ENCODE measurements at regions not wholly inside any gene's neighbourhood (a gene's known extent, or its start where the extent isn't known, plus 50 kb on each side); places are given as distances from the start of the nearest gene placed in this dataset.
A peak's percentile ranks its signal among the peaks of the same experiment; 100 is the strongest.

DNA sequence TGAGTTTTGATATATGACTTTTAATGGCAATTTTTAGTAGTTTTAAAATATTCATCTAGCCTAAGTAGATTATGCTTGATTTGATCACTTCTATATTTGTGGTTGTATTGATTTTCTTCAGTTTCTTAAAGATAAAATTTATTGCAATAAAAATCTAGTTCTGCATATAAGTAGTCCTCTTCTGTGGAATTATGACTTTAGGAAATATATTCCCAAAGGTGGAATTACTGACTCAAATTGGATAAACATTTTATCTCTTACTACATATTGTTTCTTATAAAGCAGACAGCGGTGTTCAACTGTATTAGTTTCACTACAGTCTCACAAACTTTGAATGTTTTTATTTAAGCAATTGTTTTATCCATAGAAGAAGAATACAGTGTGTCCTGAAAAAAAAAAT, 883.0 kb upstream of the SEMA6A start:
- DNase-seq = no peak
- Histone ChIP-seq H3K4me3 (no peak overlapping the region), H3K9me2 (ENCODE audit: insufficient read depth) (no peaks in the 10 kb centered on the region), H4K20me1 (ENCODE audit: insufficient read depth) (no peaks in the 10 kb centered on the region), H3K9me3 (ENCODE audit: insufficient read depth, low read depth) (no peaks in the 10 kb centered on the region), H3F3A (ENCODE audit: insufficient read depth, low read depth) (no peaks in the 10 kb centered on the region), H3K27ac (no peak overlapping the region), H3K79me2 (ENCODE audit: low read depth) (no peaks in the 10 kb centered on the region), H3K36me3 (ENCODE audit: low read depth) (no peaks in the 10 kb centered on the region), H3K27me3 (ENCODE audit: insufficient read depth, low read depth) (no peaks in the 10 kb centered on the region), H2AFZ (no peak overlapping the region), H3K4me2 (no peak overlapping the region), H3K4me1 (replicated peaks; ENCODE audit: insufficient read depth) (0 out of 2 replicates have a peak, but pooled peaks cover 4% of the 10 kb centered on the region)
- ChIA-PET CTCF (no interaction called here), POLR2A (ENCODE audit: unreplicated experiment) (no interaction called here)
- intact Hi-C loops (cut with micrococcal nuclease; ENCODE audit: unreplicated experiment) = no loop called here
- TF ChIP-seq, protein P1, sequence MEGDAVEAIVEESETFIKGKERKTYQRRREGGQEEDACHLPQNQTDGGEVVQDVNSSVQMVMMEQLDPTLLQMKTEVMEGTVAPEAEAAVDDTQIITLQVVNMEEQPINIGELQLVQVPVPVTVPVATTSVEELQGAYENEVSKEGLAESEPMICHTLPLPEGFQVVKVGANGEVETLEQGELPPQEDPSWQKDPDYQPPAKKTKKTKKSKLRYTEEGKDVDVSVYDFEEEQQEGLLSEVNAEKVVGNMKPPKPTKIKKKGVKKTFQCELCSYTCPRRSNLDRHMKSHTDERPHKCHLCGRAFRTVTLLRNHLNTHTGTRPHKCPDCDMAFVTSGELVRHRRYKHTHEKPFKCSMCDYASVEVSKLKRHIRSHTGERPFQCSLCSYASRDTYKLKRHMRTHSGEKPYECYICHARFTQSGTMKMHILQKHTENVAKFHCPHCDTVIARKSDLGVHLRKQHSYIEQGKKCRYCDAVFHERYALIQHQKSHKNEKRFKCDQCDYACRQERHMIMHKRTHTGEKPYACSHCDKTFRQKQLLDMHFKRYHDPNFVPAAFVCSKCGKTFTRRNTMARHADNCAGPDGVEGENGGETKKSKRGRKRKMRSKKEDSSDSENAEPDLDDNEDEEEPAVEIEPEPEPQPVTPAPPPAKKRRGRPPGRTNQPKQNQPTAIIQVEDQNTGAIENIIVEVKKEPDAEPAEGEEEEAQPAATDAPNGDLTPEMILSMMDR (conservative IDR thresholded peaks at IDR 0.05) = no peak
- TF ChIP-seq EZH2 (IDR thresholded peaks at IDR 0.05; ENCODE audit: low read depth) = no peak
- no TSS peak for BruUV-seq (replicated peaks)

DNA sequence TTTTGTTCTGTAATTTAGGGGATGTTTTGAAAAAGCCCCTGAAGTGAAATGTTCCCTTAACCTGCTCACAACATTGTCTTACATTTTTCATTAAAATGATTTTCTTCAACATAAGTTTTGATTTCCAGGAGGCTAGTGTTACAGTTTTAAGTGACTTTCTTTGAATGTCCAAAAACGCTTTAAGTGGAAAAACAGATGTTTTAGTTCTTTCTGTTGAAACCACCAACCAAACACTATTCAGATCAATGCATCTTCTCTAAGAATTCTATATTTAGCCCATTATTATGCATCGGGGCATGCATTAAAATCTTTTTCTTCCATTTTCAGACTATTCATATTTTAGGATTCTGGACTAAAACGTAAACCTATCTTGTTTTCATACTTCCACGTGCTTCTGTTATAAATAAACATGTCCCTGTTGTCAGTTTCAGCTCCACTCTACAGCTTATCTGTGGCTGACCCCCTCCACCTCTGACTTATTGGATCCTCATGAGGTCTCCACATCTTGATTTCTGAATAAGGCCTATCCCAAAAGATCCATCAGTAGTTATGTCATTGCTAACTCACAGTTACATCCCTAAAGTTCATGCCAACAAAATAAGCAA, 882.3 kb upstream of the SEMA6A start:
- intact Hi-C loops (cut with micrococcal nuclease; ENCODE audit: unreplicated experiment) = no loop called here
- no peak overlapping the region for H3K27ac ChIP-seq
- no peaks in the 10 kb centered on the region for H3K9me3 ChIP-seq (ENCODE audit: insufficient read depth, low read depth)
- H3K4me2 ChIP-seq = no peak overlapping the region
- H3K4me1 ChIP-seq (replicated peaks; ENCODE audit: insufficient read depth) = 0 out of 2 replicates have a peak, but pooled peaks cover 4% of the 10 kb centered on the region
- no peaks in the 10 kb centered on the region for H3K27me3 ChIP-seq (ENCODE audit: insufficient read depth, low read depth)
- TF ChIP-seq EZH2 (IDR thresholded peaks at IDR 0.05; ENCODE audit: low read depth) = no peak
- TF ChIP-seq, protein P1 (conservative IDR thresholded peaks at IDR 0.05) = no peak
- H3K9me2 ChIP-seq (ENCODE audit: insufficient read depth) = no peaks in the 10 kb centered on the region
- H3F3A ChIP-seq (ENCODE audit: insufficient read depth, low read depth) = no peaks in the 10 kb centered on the region
- no TSS peak for BruUV-seq (replicated peaks)
- no peak for DNase-seq
- ChIA-PET CTCF (no interaction called here), POLR2A (ENCODE audit: unreplicated experiment) (no interaction called here)
- H2AFZ ChIP-seq = no peak overlapping the region
- H4K20me1 ChIP-seq (ENCODE audit: insufficient read depth) = no peaks in the 10 kb centered on the region
- no peaks in the 10 kb centered on the region for H3K36me3 ChIP-seq (ENCODE audit: low read depth)
- no peak overlapping the region for H3K4me3 ChIP-seq
- no peaks in the 10 kb centered on the region for H3K79me2 ChIP-seq (ENCODE audit: low read depth)

DNA sequence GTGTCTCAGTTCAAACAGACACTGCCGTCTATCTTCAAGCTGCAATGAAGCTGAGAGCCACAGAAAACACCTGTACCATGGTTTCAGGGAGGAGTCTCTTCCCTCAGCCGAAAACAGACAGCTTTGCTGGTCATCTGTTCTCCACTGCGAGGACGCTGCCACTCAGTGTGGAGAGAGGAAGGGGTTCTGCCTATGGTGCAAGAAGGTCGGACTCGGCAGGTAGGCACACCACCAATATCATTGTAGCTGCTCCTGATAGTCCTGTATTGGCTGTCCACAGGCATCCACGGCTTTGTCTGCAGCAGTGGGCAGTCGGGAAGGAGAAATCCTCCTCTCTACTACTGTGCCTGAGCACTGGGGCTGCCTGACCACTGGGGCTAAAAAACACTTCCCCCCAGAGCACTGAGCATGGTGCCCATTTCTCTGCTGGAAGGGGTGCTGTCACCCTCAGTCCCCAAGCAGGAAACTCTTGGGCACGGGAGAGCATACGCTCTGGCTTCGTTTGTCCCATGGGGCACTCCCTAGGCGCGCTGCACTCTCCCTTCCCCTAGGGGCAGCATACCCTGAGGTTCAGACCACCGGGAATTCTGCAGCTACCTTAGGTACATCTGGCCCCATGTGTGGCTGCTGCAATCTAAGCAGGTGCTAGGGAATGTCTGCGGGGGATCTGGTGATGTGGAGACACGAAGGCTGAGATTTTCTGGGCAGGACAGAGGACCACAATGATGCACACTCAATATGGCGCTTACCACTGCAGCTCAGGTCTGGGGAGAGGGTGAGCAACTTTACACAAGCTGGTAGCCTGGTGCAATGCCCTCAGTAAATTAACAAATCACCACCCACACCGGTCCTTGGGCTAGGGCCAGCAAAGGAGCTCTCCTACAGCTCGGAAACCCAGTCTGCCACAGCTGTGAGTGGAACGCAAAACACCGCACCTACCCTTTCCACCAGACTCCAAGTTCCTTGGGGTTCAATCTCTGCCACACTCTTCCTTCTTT, 880.9 kb upstream of the SEMA6A start:
- peak overlapping the region; percentile 89 for H3K4me3 ChIP-seq
- CTCF ChIA-PET = interaction anchor here (1.0 kb wide), 1 partner anchor 12 kb away, joined by 3 read pairs; no protein-coding TSS in a partner anchor
- peak overlapping the region; percentile 100 for H2AFZ ChIP-seq

More for the DNA sequence above, 880.9 kb upstream of the SEMA6A start:
- no peaks in the 10 kb centered on the region for H3K36me3 ChIP-seq (ENCODE audit: low read depth)
- H3K27me3 ChIP-seq (ENCODE audit: insufficient read depth, low read depth) = no peaks in the 10 kb centered on the region
- H3K9me3 ChIP-seq (ENCODE audit: insufficient read depth, low read depth) = no peaks in the 10 kb centered on the region
- TF ChIP-seq, protein P1 (conservative IDR thresholded peaks at IDR 0.05) = peak; percentile 62
- TF ChIP-seq EZH2 (IDR thresholded peaks at IDR 0.05; ENCODE audit: low read depth) = no peak
- H3K27ac ChIP-seq = no peak overlapping the region
- H3K9me2 ChIP-seq (ENCODE audit: insufficient read depth) = no peaks in the 10 kb centered on the region
- no peaks in the 10 kb centered on the region for H3F3A ChIP-seq (ENCODE audit: insufficient read depth, low read depth)
- peak overlapping the region; percentile 97 for H3K4me2 ChIP-seq
- DNase-seq = peak in 1 of 2 experiments; percentile 27
- no TSS peak for BruUV-seq (replicated peaks)
- H3K4me1 ChIP-seq (replicated peaks; ENCODE audit: insufficient read depth) = 0 out of 2 replicates have a peak, but pooled peaks cover 4% of the 10 kb centered on the region
- intact Hi-C loops (cut with micrococcal nuclease; ENCODE audit: unreplicated experiment) = no loop called here
- no peaks in the 10 kb centered on the region for H4K20me1 ChIP-seq (ENCODE audit: insufficient read depth)
- POLR2A ChIA-PET (ENCODE audit: unreplicated experiment) = interaction anchor here (0.5 kb wide), 1 partner anchor 1923 kb away, joined by 5 read pairs; no protein-coding TSS in a partner anchor
- no peaks in the 10 kb centered on the region for H3K79me2 ChIP-seq (ENCODE audit: low read depth)
